Psoas muscle (tissue), 7 donors: ENCODE measurements at regions not wholly inside any gene's neighbourhood (a gene's known extent, or its start where the extent isn't known, plus 50 kb on each side); places are given as distances from the start of the nearest gene placed in this dataset.

Experiments
- ATAC-seq, 4 donors: fragments of 200-7000 bp; cut with Tn5 transposase; one replicate each; pipeline ENCODE4 v1.9.1; 2020; ENCODE audit warnings: moderate library complexity in 3 of 4, mild to moderate bottlenecking in 2 of 4
- DNase-seq, 2 donors: peaks; one replicate each; pipeline ENCODE4 v3.0.0-alpha.2; 2020
- H3K27ac ChIP-seq: fragments of 200-600 bp; one replicate; pipeline ENCODE4 v1.8.0; 2022
- H3K27me3 ChIP-seq, 3 donors: fragments of 200-600 bp in 1 of 3; one replicate each; pipeline versions ENCODE4 v1.6.1 to v1.8.0; 2013 to 2022; ENCODE audit warnings: low read length in 2 of 3, mild to moderate bottlenecking in 2 of 3, moderate library complexity in 1 of 3; ENCODE audit not compliant: insufficient read depth in 3 of 3
- H3K36me3 ChIP-seq, 2 donors: fragments of 200-600 bp in 1 of 2; one replicate each; pipeline versions ENCODE4 v1.6.1 to v1.8.0; 2013 to 2022; ENCODE audit warnings: low read depth in 1 of 2, mild to moderate bottlenecking in 1 of 2, moderate library complexity in 1 of 2; ENCODE audit not compliant: insufficient read depth in 1 of 2
- H3K4me1 ChIP-seq: fragments of 200-600 bp; one replicate; pipeline ENCODE4 v1.8.0; 2022
- H3K4me3 ChIP-seq: fragments of 200-600 bp; one replicate; pipeline ENCODE4 v1.8.0; 2022; ENCODE audit warnings: mild to moderate bottlenecking
- H3K9me3 ChIP-seq: fragments of 200-600 bp; one replicate; pipeline ENCODE4 v1.8.0; 2022
- WGBS, 3 donors: extraction: QIAGEN DNeasy Blood & Tissue Kit; methylation state at CpG; one replicate each; pipeline versions ENCODE4 v1.1.6 to v1.1.7; 2013; 5-methylcytosine and 5-hydroxymethylcytosine counted together
- intact Hi-C, 2 donors: fragments of 100-400 bp; cut with DNase I; formaldehyde crosslinking; loops; one replicate each; pipeline versions ENCODE4 v1.11.0 to v1.14.2; 2022
- TF ChIP-seq, protein P1 (sequence below): fragments of 200-600 bp; IDR thresholded peaks from one replicate; pipeline ENCODE4 v1.8.0; 2022; ENCODE audit warnings: antibody characterized with exemption
- donor health status: healthy with polysubstance abuse.
- donor health status: DM: no; HTN: no; CAD: no; lungs with moderate emphysema.
- donor health status: Bipolar disorder and iron deficiency.
- donor health status: healthy.
- donor health status: DM: yes; HTN: yes; CAD: no.
- donor health status: DM: no; HTN: no; CAD: no.
- donor health status: DM: yes; HTN: yes; CAD: no.

DNA sequence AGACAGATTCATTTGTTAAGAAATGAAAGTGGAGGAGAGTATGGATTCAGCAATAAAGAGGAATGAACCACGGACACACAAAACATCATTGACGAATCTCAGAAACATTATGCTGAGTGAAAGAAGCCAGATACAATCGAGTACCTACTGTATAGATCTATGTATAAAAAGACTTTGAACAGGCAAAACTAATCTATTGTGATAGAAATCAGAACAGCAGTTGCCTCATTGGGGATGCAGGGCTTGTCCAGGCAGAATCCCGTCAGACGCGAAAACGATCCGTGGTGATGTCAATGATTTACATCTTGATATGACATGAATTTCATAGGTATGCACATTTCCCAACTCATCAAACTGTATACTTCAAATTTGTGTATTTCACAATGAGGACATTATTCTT is 265.2 kb downstream of the CBLN4 start:
- TF ChIP-seq, protein P1, sequence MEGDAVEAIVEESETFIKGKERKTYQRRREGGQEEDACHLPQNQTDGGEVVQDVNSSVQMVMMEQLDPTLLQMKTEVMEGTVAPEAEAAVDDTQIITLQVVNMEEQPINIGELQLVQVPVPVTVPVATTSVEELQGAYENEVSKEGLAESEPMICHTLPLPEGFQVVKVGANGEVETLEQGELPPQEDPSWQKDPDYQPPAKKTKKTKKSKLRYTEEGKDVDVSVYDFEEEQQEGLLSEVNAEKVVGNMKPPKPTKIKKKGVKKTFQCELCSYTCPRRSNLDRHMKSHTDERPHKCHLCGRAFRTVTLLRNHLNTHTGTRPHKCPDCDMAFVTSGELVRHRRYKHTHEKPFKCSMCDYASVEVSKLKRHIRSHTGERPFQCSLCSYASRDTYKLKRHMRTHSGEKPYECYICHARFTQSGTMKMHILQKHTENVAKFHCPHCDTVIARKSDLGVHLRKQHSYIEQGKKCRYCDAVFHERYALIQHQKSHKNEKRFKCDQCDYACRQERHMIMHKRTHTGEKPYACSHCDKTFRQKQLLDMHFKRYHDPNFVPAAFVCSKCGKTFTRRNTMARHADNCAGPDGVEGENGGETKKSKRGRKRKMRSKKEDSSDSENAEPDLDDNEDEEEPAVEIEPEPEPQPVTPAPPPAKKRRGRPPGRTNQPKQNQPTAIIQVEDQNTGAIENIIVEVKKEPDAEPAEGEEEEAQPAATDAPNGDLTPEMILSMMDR: no peak
- Histone ChIP-seq H3K9me3 (no peaks in the 10 kb centered on the region), H3K36me3 (no peaks in the 10 kb centered on the region), H3K27ac (no peak overlapping the region), H3K27me3 (no peaks in the 10 kb centered on the region), H3K4me1 (no peaks in the 10 kb centered on the region), H3K4me3 (no peak overlapping the region)
- no peak for DNase-seq
- intact Hi-C loops: no loop called here
- 86 to 90% (median 86%) methylated on average over 8 of the region's 8 CpGs for WGBS, 3 donors
- no peak for ATAC-seq

DNA sequence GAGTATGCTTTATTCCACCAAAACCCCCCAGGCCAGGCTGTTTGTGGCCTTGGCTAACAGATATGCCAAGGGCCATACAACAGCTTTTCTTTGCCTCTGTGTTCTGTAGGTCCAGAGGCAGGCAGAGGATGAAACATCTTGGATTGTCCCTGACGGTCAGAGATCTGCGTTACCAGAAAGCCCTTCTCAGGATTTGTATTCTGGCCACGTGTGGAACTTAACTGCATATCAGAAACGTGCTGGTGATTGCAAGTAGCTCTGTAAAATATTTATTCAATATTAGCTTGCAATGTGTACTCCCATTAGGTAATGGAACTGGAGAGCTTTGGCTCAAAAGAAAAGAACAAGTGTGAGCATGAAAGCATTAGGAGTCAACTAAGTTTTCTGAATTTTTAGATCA is 275.0 kb downstream of the CBLN4 start:
- no peaks in the 10 kb centered on the region for H3K27me3 ChIP-seq
- no peaks in the 10 kb centered on the region for H3K36me3 ChIP-seq
- no peak overlapping the region for H3K4me3 ChIP-seq
- ATAC-seq (no peak), DNase-seq (no peak)
- TF ChIP-seq, protein P1: no peak
- intact Hi-C loops: no loop called here
- H3K27ac ChIP-seq: no peak overlapping the region
- no peaks in the 10 kb centered on the region for H3K4me1 ChIP-seq
- no peaks in the 10 kb centered on the region for H3K9me3 ChIP-seq
- WGBS, 3 donors: 61 to 71% (median 63%) methylated on average over 4 of the region's 4 CpGs

DNA sequence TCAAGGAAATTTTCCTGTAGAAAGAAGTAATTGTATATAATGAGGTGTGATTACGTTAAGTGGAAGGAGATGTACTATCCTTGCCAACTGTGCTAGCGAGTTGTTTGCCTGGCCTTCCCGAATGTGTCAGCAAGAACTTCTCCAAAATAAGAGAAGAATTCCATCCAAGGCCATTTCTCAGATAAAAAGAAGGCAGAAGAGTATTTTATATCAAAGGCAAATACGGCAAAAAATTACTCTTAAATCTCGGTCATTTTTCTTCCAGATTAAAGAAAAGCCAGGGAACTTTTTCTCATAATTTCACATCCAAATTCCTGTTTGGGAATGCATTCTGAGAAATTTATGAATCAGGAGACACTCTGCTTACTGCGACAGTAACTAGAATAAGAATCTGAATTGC is 290.6 kb downstream of the CBLN4 start:
- TF ChIP-seq, protein P1: no peak
- H3K27me3 ChIP-seq: no peaks in the 10 kb centered on the region
- H3K27ac ChIP-seq: no peak overlapping the region
- H3K4me1 ChIP-seq: no peaks in the 10 kb centered on the region
- 57 to 80% (median 77%) methylated on average over 6 of the region's 6 CpGs for WGBS, 3 donors
- no peak overlapping the region for H3K4me3 ChIP-seq
- DNase-seq (no peak), ATAC-seq (no peak)
- no peaks in the 10 kb centered on the region for H3K9me3 ChIP-seq
- no peaks in the 10 kb centered on the region for H3K36me3 ChIP-seq
- intact Hi-C loops: no loop called here

DNA sequence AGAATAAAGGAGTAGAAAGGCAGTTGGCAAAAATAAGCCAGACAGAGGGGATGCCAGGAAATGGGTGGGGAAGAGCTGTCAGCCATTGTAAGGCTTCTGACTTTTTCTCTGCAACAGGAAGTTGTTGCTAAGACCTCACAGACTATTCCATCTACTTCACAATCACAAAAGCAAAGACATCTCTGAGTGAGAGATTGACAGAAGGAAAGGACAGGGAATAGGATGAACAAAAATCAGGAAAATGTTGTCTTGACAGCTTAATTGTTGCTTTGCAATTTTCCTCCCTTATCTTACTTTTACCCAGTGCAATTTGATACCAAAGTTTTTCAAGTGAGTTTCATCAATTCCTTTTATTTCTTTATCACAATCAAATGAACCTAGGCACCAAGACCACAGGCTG is 291.2 kb downstream of the CBLN4 start:
- H3K4me3 ChIP-seq: no peak overlapping the region
- peaks cover 0 to 1% (median 0%) of the 10 kb centered on the region in 3 donors for H3K27me3 ChIP-seq
- H3K36me3 ChIP-seq: no peaks in the 10 kb centered on the region
- H3K27ac ChIP-seq: no peak overlapping the region
- intact Hi-C loops: no loop called here
- DNase-seq: no peak
- no peak for ATAC-seq
- no peaks in the 10 kb centered on the region for H3K9me3 ChIP-seq
- H3K4me1 ChIP-seq: no peaks in the 10 kb centered on the region
- TF ChIP-seq, protein P1: no peak

DNA sequence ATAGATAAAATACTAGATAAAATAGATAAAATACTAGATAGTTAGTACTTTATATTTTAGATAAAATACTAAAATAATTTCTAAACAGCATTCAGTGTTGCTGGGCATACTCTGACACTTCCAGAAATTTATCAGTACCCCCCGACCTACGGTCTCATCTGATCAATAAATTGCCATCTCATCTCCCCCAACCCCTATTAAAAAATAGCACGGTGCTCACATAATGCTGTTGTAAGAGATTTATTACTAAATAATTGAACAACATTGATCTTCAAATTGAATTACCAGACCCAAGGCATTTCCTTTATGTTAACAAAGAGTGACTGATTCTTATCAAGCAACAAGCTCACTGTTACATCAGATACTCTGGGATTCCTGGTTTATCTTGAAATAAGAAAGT is 300.9 kb downstream of the CBLN4 start:
- intact Hi-C loops: no loop called here
- peaks cover 0 to under 1% (median 0%) of the 10 kb centered on the region in 3 donors for H3K27me3 ChIP-seq
- ATAC-seq (no peak), DNase-seq (no peak)
- no peak overlapping the region for H3K27ac ChIP-seq
- H3K36me3 ChIP-seq: no peaks in the 10 kb centered on the region
- TF ChIP-seq, protein P1: no peak
- H3K4me3 ChIP-seq: no peak overlapping the region
- no peaks in the 10 kb centered on the region for H3K4me1 ChIP-seq
- 60 to 77% (median 75%) methylated on average over 3 of the region's 3 CpGs for WGBS, 3 donors
- no peaks in the 10 kb centered on the region for H3K9me3 ChIP-seq
